Ishikawa (cell line): ENCODE measurements at regions not wholly inside any gene's neighbourhood (a gene's known extent, or its start where the extent isn't known, plus 50 kb on each side); places are given as distances from the start of the nearest gene placed in this dataset.

Experiments used
- CEBPB ChIP-seq: IDR thresholded peaks from 2 replicates; pipeline ENCODE4 v1.6.1; 2012
- CREB1 ChIP-seq: IDR thresholded peaks from 2 replicates; pipeline ENCODE4 v1.6.1; 2012; ENCODE audit warnings: low read depth
- EP300 ChIP-seq: IDR thresholded peaks from 2 replicates; pipeline ENCODE4 v1.6.1; 2012; ENCODE audit warnings: borderline replicate concordance
- FOXM1 ChIP-seq: IDR thresholded peaks from 2 replicates; pipeline ENCODE4 v1.6.1; 2012; ENCODE audit warnings: low read depth, borderline replicate concordance
- MAX ChIP-seq: IDR thresholded peaks from 2 replicates; pipeline ENCODE4 v1.6.1; 2012
- NFIC ChIP-seq: IDR thresholded peaks from 2 replicates; pipeline ENCODE4 v1.6.1; 2012
- RAD21 ChIP-seq: IDR thresholded peaks from 2 replicates; pipeline ENCODE4 v1.6.1; 2012; ENCODE audit warnings: low read depth
- REST ChIP-seq: IDR thresholded peaks from 2 replicates; pipeline ENCODE4 v1.6.1; 2012; ENCODE audit warnings: low read depth, mild to moderate bottlenecking
- TCF12 ChIP-seq: IDR thresholded peaks from 2 replicates; pipeline ENCODE4 v1.6.1; 2012; ENCODE audit warnings: low read depth
- TEAD4 ChIP-seq: IDR thresholded peaks from 2 replicates; pipeline ENCODE4 v1.6.1; 2012

- TF ChIP-seq EP300 = no peak
- TF ChIP-seq CEBPB = no peak
- TF ChIP-seq MAX = no peak
- TF ChIP-seq TCF12 = no peak
- TF ChIP-seq TEAD4 = no peak
- TF ChIP-seq REST = no peak
- TF ChIP-seq CREB1 = no peak
- TF ChIP-seq RAD21 = no peak
- TF ChIP-seq FOXM1 = no peak
- TF ChIP-seq NFIC = no peak
These were observed 275.1 kb downstream of the CYP26B1 start for GRCh38 chr2:71872466-71873051.
